Peyer's patch (tissue), 4 donors: ENCODE measurements at regions not wholly inside any gene's neighbourhood (a gene's known extent, or its start where the extent isn't known, plus 50 kb on each side); places are given as distances from the start of the nearest gene placed in this dataset.

ENCODE experiments used
- DNase-seq, 3 donors: peaks; one replicate each; pipeline ENCODE4 v3.0.0-alpha.2; 2017 to 2019
- H3K27ac ChIP-seq, 4 donors: fragments of 200-600 bp; sonication (generic); one replicate each; pipeline ENCODE4 v1.5.1; 2016 to 2019
- H3K27me3 ChIP-seq, 2 donors: fragments of 200-600 bp; sonication (generic); one replicate each; pipeline ENCODE4 v1.5.1; 2019
- H3K36me3 ChIP-seq, 3 donors: fragments of 200-600 bp; sonication (generic); one replicate each; pipeline ENCODE4 v1.5.1; 2016 to 2019
- H3K4me1 ChIP-seq, 4 donors: fragments of 200-600 bp; sonication (generic); one replicate each; pipeline ENCODE4 v1.5.1; 2016 to 2019
- H3K4me3 ChIP-seq, 4 donors: fragments of 200-600 bp; sonication (generic); 1 replicate in 3 of 4; 2 replicates in 1 of 4; pipeline ENCODE4 v1.5.1; 2016 to 2019; ENCODE audit warnings: mild to moderate bottlenecking in 1 of 4
- H3K9me3 ChIP-seq, 4 donors: fragments of 200-600 bp; sonication (generic); one replicate each; pipeline ENCODE4 v1.5.1; 2016 to 2019; ENCODE audit warnings: mild to moderate bottlenecking in 1 of 4
- POLR2A ChIP-seq, 2 donors: fragments of 450-650 bp; IDR thresholded peaks; one replicate each; pipeline ENCODE4 v1.5.1; 2017; ENCODE audit warnings: antibody characterized with exemption in 2 of 2, mild to moderate bottlenecking in 2 of 2, moderate library complexity in 2 of 2
- TF ChIP-seq, protein P1 (sequence below), 6 experiments: fragments of 450-650 bp in 4 of 6; fragments of 200-600 bp in 2 of 6; sonication (generic) in 1 of 6; IDR thresholded peaks; one replicate each; pipeline ENCODE4 v1.5.1; 2017 to 2019; ENCODE audit warnings: antibody characterized with exemption in 6 of 6, mild to moderate bottlenecking in 3 of 6, moderate library complexity in 1 of 6

GRCh38 chr5:155729684-155730059 is 597.3 kb upstream of the SGCD start:
- Histone ChIP-seq H3K4me1 (peaks cover 0 to 25% (median 0%) of the 10 kb centered on the region in 4 donors), H3K27me3 (peaks cover 0 to 4% of the 10 kb centered on the region in 2 donors), H3K4me3 (no peak overlapping the region), H3K27ac (no peak overlapping the region), H3K36me3 (no peaks in the 10 kb centered on the region), H3K9me3 (no peaks in the 10 kb centered on the region)
- TF ChIP-seq, protein P1, sequence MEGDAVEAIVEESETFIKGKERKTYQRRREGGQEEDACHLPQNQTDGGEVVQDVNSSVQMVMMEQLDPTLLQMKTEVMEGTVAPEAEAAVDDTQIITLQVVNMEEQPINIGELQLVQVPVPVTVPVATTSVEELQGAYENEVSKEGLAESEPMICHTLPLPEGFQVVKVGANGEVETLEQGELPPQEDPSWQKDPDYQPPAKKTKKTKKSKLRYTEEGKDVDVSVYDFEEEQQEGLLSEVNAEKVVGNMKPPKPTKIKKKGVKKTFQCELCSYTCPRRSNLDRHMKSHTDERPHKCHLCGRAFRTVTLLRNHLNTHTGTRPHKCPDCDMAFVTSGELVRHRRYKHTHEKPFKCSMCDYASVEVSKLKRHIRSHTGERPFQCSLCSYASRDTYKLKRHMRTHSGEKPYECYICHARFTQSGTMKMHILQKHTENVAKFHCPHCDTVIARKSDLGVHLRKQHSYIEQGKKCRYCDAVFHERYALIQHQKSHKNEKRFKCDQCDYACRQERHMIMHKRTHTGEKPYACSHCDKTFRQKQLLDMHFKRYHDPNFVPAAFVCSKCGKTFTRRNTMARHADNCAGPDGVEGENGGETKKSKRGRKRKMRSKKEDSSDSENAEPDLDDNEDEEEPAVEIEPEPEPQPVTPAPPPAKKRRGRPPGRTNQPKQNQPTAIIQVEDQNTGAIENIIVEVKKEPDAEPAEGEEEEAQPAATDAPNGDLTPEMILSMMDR (IDR thresholded peaks at IDR 0.05) = no peak
- no peak for TF ChIP-seq POLR2A (IDR thresholded peaks at IDR 0.05)
- no peak for DNase-seq

DNA sequence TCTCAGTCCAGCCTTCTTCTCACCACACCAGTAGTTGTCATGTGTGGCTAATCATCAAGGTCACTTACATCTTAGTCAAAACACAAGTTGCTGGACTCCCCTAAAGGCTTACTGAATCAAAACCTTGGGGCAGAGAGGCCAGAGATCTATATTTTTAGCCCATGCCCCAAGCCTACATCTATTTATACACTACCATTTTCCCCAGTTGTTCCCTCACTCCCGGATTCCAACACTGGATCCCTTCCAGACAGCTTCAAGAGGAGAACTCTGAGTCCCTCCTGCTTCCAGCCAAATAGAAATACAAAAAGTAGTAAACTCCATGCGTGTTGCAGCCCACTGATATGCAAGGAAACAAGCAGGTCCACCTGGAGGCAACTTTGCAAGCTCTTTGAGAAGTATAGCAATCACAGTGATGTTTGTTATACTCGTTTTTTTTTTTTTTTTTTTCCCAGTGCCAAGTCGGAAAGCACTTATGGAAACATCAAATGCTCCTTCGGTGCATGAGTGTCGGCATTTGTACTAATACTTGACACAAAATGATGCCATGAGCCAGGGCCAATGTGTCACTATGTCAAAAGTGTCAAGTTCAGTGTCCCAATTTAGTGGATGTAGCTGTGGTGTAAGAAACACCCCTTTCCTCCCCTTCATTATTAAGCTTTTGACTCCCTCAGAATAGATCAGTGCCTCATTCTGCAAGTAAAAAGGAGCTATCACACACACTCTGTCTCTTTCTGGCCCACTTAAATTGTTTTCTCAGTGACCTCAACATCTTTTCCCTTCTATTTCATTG is 594.2 kb upstream of the SGCD start:
- TF ChIP-seq, protein P1 (IDR thresholded peaks at IDR 0.05) = no peak
- TF ChIP-seq POLR2A (IDR thresholded peaks at IDR 0.05) = no peak
- H3K27me3 ChIP-seq = peaks cover 0 to 4% of the 10 kb centered on the region in 2 donors
- no peaks in the 10 kb centered on the region for H3K36me3 ChIP-seq
- no peak overlapping the region for H3K4me3 ChIP-seq
- DNase-seq = no peak
- peaks cover 0 to 21% (median 0%) of the 10 kb centered on the region in 4 donors for H3K4me1 ChIP-seq
- H3K27ac ChIP-seq = no peak overlapping the region
- no peaks in the 10 kb centered on the region for H3K9me3 ChIP-seq

DNA sequence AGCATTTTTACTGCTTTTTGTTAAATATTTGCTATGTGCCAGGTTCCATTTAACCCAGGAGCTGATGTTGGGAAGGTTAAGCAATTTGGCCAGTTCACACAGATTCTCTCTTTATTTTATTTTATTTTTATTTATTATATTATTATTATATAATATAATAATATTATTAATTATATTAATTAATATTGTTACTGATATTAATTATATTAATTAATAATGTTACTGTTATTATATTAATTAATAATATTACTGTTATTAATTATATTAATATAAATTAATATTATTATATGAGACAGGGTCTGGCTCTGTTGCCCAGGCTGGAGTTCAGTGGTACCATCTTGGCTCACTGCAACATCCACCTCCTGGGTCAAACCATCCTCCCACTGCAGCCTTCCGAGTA is 593.0 kb upstream of the SGCD start:
- Histone ChIP-seq H3K36me3 (no peaks in the 10 kb centered on the region), H3K4me3 (no peak overlapping the region), H3K9me3 (no peaks in the 10 kb centered on the region), H3K27ac (no peak overlapping the region), H3K27me3 (peaks cover 0 to 4% of the 10 kb centered on the region in 2 donors), H3K4me1 (peaks cover 0 to 10% (median 0%) of the 10 kb centered on the region in 4 donors)
- DNase-seq = no peak
- no peak for TF ChIP-seq POLR2A (IDR thresholded peaks at IDR 0.05)
- TF ChIP-seq, protein P1 (IDR thresholded peaks at IDR 0.05) = no peak

- TF ChIP-seq, protein P1 (IDR thresholded peaks at IDR 0.05) = no peak
- TF ChIP-seq POLR2A (IDR thresholded peaks at IDR 0.05) = no peak
- DNase-seq = no peak
- H3K4me1 ChIP-seq = no peaks in the 10 kb centered on the region
- H3K27ac ChIP-seq = no peak overlapping the region
- no peaks in the 10 kb centered on the region for H3K9me3 ChIP-seq
- no peaks in the 10 kb centered on the region for H3K27me3 ChIP-seq
- H3K4me3 ChIP-seq = no peak overlapping the region
- H3K36me3 ChIP-seq = no peaks in the 10 kb centered on the region
Observed at GRCh38 chr5:155735388-155735787, 591.6 kb upstream of the SGCD start.

GRCh38 chr5:155738616-155739015 is 588.3 kb upstream of the SGCD start:
- no peaks in the 10 kb centered on the region for H3K27me3 ChIP-seq
- TF ChIP-seq, protein P1 (IDR thresholded peaks at IDR 0.05) = no peak
- TF ChIP-seq POLR2A (IDR thresholded peaks at IDR 0.05) = no peak
- DNase-seq = no peak
- no peaks in the 10 kb centered on the region for H3K36me3 ChIP-seq
- no peaks in the 10 kb centered on the region for H3K4me1 ChIP-seq
- H3K9me3 ChIP-seq = no peaks in the 10 kb centered on the region
- H3K4me3 ChIP-seq = no peak overlapping the region
- no peak overlapping the region for H3K27ac ChIP-seq
